HepG2 (cell line): ENCODE measurements at regions not wholly inside any gene's neighbourhood (a gene's known extent, or its start where the extent isn't known, plus 50 kb on each side); places are given as distances from the start of the nearest gene placed in this dataset.

Experiments used
- CBX2 ChIP-seq, 2 experiments: fragments of 200-600 bp in 1 of 2; sonication (generic); formaldehyde crosslinking in 1 of 2; IDR thresholded peaks; 2 replicates each; pipeline versions ENCODE4 v1.7.0 to v1.8.1; 2018 to 2022; ENCODE audit warnings: low read depth in 2 of 2, low read length in 1 of 2, mild to moderate bottlenecking in 1 of 2, missing genetic modification reagents in 1 of 2
- CREM ChIP-seq, 2 experiments: sonication (generic) in 1 of 2; formaldehyde crosslinking in 1 of 2; IDR thresholded peaks; 2 replicates each; pipeline versions ENCODE4 v1.4.0 to v1.6.1; 2016 to 2020; ENCODE audit warnings: antibody characterized with exemption in 1 of 2, mild to moderate bottlenecking in 1 of 2, missing genetic modification reagents in 1 of 2
- FOXA1 ChIP-seq, 2 experiments: fragments of 450-650 bp in 1 of 2; sonication (generic) in 1 of 2; formaldehyde crosslinking in 1 of 2; IDR thresholded peaks; 2 replicates each; pipeline versions ENCODE4 v1.4.0 to v1.6.1; 2016 to 2020; ENCODE audit warnings: missing genetic modification reagents in 1 of 2
- GABPA ChIP-seq, 2 experiments: IDR thresholded peaks; 2 replicates each; pipeline ENCODE4 v1.6.1; 2011 to 2016; ENCODE audit warnings: low read depth in 2 of 2, low read length in 1 of 2, missing biosample characterization in 1 of 2, missing genetic modification characterization in 1 of 2
- MEIS1 ChIP-seq: sonication (generic); formaldehyde crosslinking; IDR thresholded peaks from 2 replicates; pipeline ENCODE4 v1.9.0; 2021; ENCODE audit warnings: mild to moderate bottlenecking, missing genetic modification reagents, moderate library complexity, borderline replicate concordance
- PHB2 ChIP-seq: fragments of 450-650 bp; IDR thresholded peaks from 2 replicates; pipeline ENCODE4 v1.6.1; 2018; ENCODE audit not compliant: partially characterized antibody
- REXO4 ChIP-seq: sonication (generic); formaldehyde crosslinking; IDR thresholded peaks from 2 replicates; pipeline ENCODE4 v1.8.0; 2022; ENCODE audit warnings: missing genetic modification reagents, mild to moderate bottlenecking, borderline replicate concordance
- ZBTB21 ChIP-seq: sonication (generic); formaldehyde crosslinking; IDR thresholded peaks from 2 replicates; pipeline ENCODE4 v1.4.0; 2020; ENCODE audit warnings: missing genetic modification reagents
- ZHX1 ChIP-seq: sonication (generic); formaldehyde crosslinking; IDR thresholded peaks from 2 replicates; pipeline ENCODE4 v1.8.1; 2022; ENCODE audit warnings: low read depth, mild to moderate bottlenecking, missing genetic modification reagents
- ZNF660 ChIP-seq: sonication (generic); formaldehyde crosslinking; IDR thresholded peaks from 2 replicates; pipeline ENCODE4 v1.5.1; 2020; ENCODE audit warnings: mild to moderate bottlenecking, low read depth, missing genetic modification reagents, borderline replicate concordance
- ZNF724P ChIP-seq: sonication (generic); formaldehyde crosslinking; IDR thresholded peaks from 2 replicates; pipeline ENCODE4 v1.8.0; 2022; ENCODE audit warnings: missing genetic modification reagents, borderline replicate concordance
- ZNF766 ChIP-seq: sonication (generic); formaldehyde crosslinking; IDR thresholded peaks from 2 replicates; pipeline ENCODE4 v1.5.0; 2020; ENCODE audit warnings: missing genetic modification reagents, borderline replicate concordance
- ZNF879 ChIP-seq: sonication (generic); formaldehyde crosslinking; IDR thresholded peaks from 2 replicates; pipeline ENCODE4 v1.8.1; 2023; ENCODE audit warnings: missing genetic modification reagents
- TF ChIP-seq, protein P1 (sequence below): sonication (generic); formaldehyde crosslinking; IDR thresholded peaks from 2 replicates; pipeline ENCODE4 v1.8.1; 2023; ENCODE audit warnings: mild to moderate bottlenecking, missing genetic modification reagents, borderline replicate concordance
- TF ChIP-seq, protein P2 (sequence below): sonication (generic); formaldehyde crosslinking; IDR thresholded peaks from 2 replicates; pipeline ENCODE4 v1.4.0; 2020; ENCODE audit warnings: mild to moderate bottlenecking, missing genetic modification reagents
- TF ChIP-seq, protein P3 (sequence below): sonication (generic); formaldehyde crosslinking; IDR thresholded peaks from 2 replicates; pipeline ENCODE4 v1.9.0; 2021; ENCODE audit warnings: mild to moderate bottlenecking, missing genetic modification reagents

DNA sequence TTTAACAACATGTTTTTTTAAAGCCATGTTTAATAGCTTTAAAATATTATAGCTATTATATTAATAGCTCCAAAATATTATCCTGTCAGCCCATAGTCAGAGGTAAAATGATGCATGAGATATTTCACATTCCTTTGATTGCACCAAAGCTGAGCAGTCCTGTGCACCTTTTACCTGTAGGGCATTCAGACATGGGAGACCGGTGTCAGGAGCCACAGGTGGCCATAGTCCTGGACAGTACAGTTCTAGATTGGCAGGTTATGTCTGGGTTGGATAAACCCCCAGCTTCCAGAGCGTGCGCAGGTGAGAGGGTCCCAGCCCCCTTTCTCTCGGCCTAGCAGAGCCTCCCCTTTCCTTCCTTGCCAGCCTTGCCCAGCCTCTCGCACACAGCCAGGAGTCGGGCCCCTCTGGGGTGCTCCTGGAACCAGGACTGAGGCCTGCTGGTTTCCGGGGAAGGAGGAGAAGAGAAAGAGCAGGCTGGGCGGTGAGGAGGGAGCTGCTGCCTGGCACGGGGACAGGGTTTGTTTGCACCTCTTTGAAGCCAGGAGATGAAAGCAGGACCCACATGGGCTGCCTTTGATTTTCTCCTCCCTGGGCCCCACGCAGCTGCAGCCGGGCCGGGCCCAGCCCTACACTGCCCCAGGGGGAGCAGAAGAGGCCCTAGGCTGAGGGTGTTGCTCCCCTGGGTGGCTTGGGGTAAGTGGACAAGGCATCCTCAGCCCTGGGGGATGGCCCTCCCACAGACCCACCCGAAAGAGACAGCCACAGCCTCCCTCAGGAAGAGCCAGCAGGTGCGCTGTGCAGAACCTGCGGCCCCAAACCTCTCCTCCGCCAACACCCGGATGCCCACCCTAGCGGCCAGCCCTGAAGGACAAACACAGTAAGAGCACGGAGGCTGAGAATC lies 75.2 kb upstream of the TARDBP start (continued):
- TF ChIP-seq, protein P1, sequence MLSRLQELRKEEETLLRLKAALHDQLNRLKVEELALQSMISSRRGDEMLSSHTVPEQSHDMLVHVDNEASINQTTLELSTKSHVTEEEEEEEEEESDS (CRISPR knock-in tag), result no peak
- TF ChIP-seq, protein P2, sequence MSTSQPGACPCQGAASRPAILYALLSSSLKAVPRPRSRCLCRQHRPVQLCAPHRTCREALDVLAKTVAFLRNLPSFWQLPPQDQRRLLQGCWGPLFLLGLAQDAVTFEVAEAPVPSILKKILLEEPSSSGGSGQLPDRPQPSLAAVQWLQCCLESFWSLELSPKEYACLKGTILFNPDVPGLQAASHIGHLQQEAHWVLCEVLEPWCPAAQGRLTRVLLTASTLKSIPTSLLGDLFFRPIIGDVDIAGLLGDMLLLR (CRISPR knock-in tag), result no peak
- TF ChIP-seq GABPA (IDR thresholded peaks at IDR 0.05; ENCODE audit: low read depth, low read length), result no peak
- no peak for TF ChIP-seq GABPA (CRISPR knock-in tag; IDR thresholded peaks at IDR 0.05; ENCODE audit: low read depth)
- no peak for TF ChIP-seq ZNF660 (CRISPR knock-in tag)
- TF ChIP-seq CREM (IDR thresholded peaks at IDR 0.05), result peak; percentile 78
- TF ChIP-seq CREM (CRISPR knock-in tag; IDR thresholded peaks at IDR 0.05), result no peak
- 0 out of 2 replicates have a peak, but pooled peaks have one; percentile 16 for TF ChIP-seq ZNF766 (CRISPR knock-in tag)
- TF ChIP-seq ZHX1 (CRISPR knock-in tag), result no peak
- TF ChIP-seq, protein P3, sequence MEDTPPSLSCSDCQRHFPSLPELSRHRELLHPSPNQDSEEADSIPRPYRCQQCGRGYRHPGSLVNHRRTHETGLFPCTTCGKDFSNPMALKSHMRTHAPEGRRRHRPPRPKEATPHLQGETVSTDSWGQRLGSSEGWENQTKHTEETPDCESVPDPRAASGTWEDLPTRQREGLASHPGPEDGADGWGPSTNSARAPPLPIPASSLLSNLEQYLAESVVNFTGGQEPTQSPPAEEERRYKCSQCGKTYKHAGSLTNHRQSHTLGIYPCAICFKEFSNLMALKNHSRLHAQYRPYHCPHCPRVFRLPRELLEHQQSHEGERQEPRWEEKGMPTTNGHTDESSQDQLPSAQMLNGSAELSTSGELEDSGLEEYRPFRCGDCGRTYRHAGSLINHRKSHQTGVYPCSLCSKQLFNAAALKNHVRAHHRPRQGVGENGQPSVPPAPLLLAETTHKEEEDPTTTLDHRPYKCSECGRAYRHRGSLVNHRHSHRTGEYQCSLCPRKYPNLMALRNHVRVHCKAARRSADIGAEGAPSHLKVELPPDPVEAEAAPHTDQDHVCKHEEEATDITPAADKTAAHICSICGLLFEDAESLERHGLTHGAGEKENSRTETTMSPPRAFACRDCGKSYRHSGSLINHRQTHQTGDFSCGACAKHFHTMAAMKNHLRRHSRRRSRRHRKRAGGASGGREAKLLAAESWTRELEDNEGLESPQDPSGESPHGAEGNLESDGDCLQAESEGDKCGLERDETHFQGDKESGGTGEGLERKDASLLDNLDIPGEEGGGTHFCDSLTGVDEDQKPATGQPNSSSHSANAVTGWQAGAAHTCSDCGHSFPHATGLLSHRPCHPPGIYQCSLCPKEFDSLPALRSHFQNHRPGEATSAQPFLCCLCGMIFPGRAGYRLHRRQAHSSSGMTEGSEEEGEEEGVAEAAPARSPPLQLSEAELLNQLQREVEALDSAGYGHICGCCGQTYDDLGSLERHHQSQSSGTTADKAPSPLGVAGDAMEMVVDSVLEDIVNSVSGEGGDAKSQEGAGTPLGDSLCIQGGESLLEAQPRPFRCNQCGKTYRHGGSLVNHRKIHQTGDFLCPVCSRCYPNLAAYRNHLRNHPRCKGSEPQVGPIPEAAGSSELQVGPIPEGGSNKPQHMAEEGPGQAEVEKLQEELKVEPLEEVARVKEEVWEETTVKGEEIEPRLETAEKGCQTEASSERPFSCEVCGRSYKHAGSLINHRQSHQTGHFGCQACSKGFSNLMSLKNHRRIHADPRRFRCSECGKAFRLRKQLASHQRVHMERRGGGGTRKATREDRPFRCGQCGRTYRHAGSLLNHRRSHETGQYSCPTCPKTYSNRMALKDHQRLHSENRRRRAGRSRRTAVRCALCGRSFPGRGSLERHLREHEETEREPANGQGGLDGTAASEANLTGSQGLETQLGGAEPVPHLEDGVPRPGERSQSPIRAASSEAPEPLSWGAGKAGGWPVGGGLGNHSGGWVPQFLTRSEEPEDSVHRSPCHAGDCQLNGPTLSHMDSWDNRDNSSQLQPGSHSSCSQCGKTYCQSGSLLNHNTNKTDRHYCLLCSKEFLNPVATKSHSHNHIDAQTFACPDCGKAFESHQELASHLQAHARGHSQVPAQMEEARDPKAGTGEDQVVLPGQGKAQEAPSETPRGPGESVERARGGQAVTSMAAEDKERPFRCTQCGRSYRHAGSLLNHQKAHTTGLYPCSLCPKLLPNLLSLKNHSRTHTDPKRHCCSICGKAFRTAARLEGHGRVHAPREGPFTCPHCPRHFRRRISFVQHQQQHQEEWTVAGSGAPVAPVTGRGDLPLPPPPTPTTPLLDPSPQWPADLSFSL (CRISPR knock-in tag), result no peak
- no peak for TF ChIP-seq CBX2 (IDR thresholded peaks at IDR 0.05; ENCODE audit: low read depth, low read length)
- no peak for TF ChIP-seq CBX2 (CRISPR knock-in tag; IDR thresholded peaks at IDR 0.05; ENCODE audit: low read depth)
- no peak for TF ChIP-seq ZNF724P (CRISPR knock-in tag)
- TF ChIP-seq FOXA1 (IDR thresholded peaks at IDR 0.05), result no peak
- TF ChIP-seq FOXA1 (CRISPR knock-in tag; IDR thresholded peaks at IDR 0.05), result peak; percentile 73; the same call in 1 of the 2 replicates
- TF ChIP-seq PHB2, result no peak
- TF ChIP-seq MEIS1 (CRISPR knock-in tag), result no peak
- no peak for TF ChIP-seq ZNF879
- no peak for TF ChIP-seq ZBTB21 (CRISPR knock-in tag)
- no peak for TF ChIP-seq REXO4 (CRISPR knock-in tag)
